Panc1 (cell line): ENCODE measurements at regions not wholly inside any gene's neighbourhood (a gene's known extent, or its start where the extent isn't known, plus 50 kb on each side); places are given as distances from the start of the nearest gene placed in this dataset.

Experiments
- ATAC-seq: fragments of 200-7000 bp; cut with Tn5 transposase; 2 replicates; pipeline ENCODE4 v1.9.1; 2020; ENCODE audit warnings: mild to moderate bottlenecking, moderate library complexity
- BruUV-seq: library from RNA; stranded (reverse); fragments of 400-500 nt; replicated peaks from 2 replicates; lab custom pipeline; 2021; lab: Mats Ljungman, UMichigan
- CTCF ChIA-PET: fragments of 300-600 bp; sonication (Branson Sonifier 250); formaldehyde crosslinking; loops from one replicate; lab custom pipeline; 2022; ENCODE audit warnings: antibody characterized with exemption; lab: Charles Lee
- POLR2A ChIA-PET: fragments of 300-600 bp; sonication (Branson Sonifier 250); formaldehyde crosslinking; loops from one replicate; lab custom pipeline; 2022; ENCODE audit warnings: antibody characterized with exemption; lab: Charles Lee
- DNase-seq: peaks from one replicate; pipeline ENCODE4 v3.0.0-alpha.2; 2010; ENCODE audit warnings: low read depth, low spot score
- H3K27ac ChIP-seq: 2 replicates; pipeline ENCODE4 v1.5.1; 2011; ENCODE audit warnings: mild to moderate bottlenecking, low read length, inconsistent platforms
- H3K27me3 ChIP-seq: fragments of 200-500 bp; sonication (Bioruptor generic); 2 replicates; pipeline ENCODE4 v1.6.0; 2014; ENCODE audit warnings: low read length, inconsistent platforms; ENCODE audit not compliant: control insufficient read depth, insufficient read depth
- H3K36me3 ChIP-seq: fragments of 200-500 bp; sonication (Bioruptor generic); 2 replicates; pipeline ENCODE4 v1.5.1; 2014; ENCODE audit warnings: inconsistent platforms, mild to moderate bottlenecking, low read length, moderate library complexity; ENCODE audit not compliant: control insufficient read depth, insufficient read depth
- H3K4me1 ChIP-seq: 2 replicates; pipeline ENCODE4 v1.5.1; 2011; ENCODE audit warnings: inconsistent platforms, mild to moderate bottlenecking, low read length, moderate library complexity; ENCODE audit not compliant: control insufficient read depth, insufficient read depth
- H3K4me3 ChIP-seq, 2 experiments: 2 replicates each; pipeline ENCODE4 v1.5.1; 2011 to 2012; ENCODE audit warnings: low read depth in 2 of 2, low read length in 2 of 2, mild to moderate bottlenecking in 2 of 2, inconsistent platforms in 1 of 2, moderate library complexity in 1 of 2
- H3K9me3 ChIP-seq: fragments of 200-500 bp; sonication (Bioruptor generic); 2 replicates; pipeline ENCODE4 v1.5.1; 2014; ENCODE audit warnings: low read depth, mild to moderate bottlenecking, inconsistent platforms, low read length, moderate library complexity; ENCODE audit not compliant: control insufficient read depth, insufficient read depth
- POLR2AphosphoS5 ChIP-seq: IDR thresholded peaks from 2 replicates; pipeline ENCODE4 v1.6.1; 2012; ENCODE audit warnings: mild to moderate bottlenecking, low read depth, low read length, moderate library complexity
- SIN3A ChIP-seq: IDR thresholded peaks from 2 replicates; pipeline ENCODE4 v1.6.1; 2012; ENCODE audit warnings: low read depth, mild to moderate bottlenecking, low read length, moderate library complexity, borderline replicate concordance; ENCODE audit not compliant: insufficient read depth
- TCF7L2 ChIP-seq: IDR thresholded peaks from 2 replicates; pipeline ENCODE4 v1.6.1; 2011; ENCODE audit warnings: mild to moderate bottlenecking, low read depth, low read length, inconsistent platforms
- in situ Hi-C: cut with HindIII; loops from 2 replicates; pipeline ENCODE4 v1.10.0; 2016; ENCODE audit warnings: low sequenced_read_pairs, low pct_unique_long_range_greater_than_20kb
- intact Hi-C: fragments of 100-400 bp; cut with micrococcal nuclease; formaldehyde crosslinking; loops from one replicate; pipeline ENCODE4 v1.10.0; 2022; ENCODE audit not compliant: unreplicated experiment
- TF ChIP-seq, protein P1 (sequence below): fragments of 450-650 bp; IDR thresholded peaks from 2 replicates; pipeline ENCODE4 v1.5.1; 2017; ENCODE audit warnings: mild to moderate bottlenecking
- TF ChIP-seq, protein P2 (sequence below), 2 experiments: IDR thresholded peaks; 2 replicates each; pipeline ENCODE4 v1.6.1; 2011 to 2012; ENCODE audit warnings: low read depth in 2 of 2, control low read depth in 1 of 2, low read length in 1 of 2, mild to moderate bottlenecking in 1 of 2, moderate library complexity in 1 of 2; ENCODE audit not compliant: insufficient read depth in 1 of 2

DNA sequence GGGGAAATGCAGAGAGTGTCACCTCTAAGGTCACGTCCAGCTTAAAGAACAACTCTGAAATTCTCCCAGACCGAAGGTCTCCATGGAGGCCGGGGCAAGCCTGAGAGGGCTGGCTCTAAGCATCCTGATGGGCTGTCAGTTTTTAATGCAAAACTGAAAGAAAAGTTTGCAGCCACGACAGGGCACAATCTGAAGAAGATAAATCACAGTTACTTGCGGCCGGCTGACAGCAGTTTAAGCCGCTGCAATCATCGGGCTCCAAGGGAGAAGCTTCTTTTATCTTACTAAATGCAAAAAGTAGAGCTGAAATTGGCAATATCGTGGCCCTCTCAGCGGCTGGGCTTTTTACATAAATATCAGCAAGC, 168.8 kb downstream of the CYLD start:
- CTCF ChIA-PET = no interaction called here
- intact Hi-C loops (no loop called here), in situ Hi-C loops (no loop called here)
- POLR2A ChIA-PET = no interaction called here
- BruUV-seq = no TSS peak
- H3K9me3 ChIP-seq = no peaks in the 10 kb centered on the region
- H3K27me3 ChIP-seq = no peaks in the 10 kb centered on the region; the same call in 1 of the 2 replicates
- no peaks in the 10 kb centered on the region for H3K36me3 ChIP-seq
- H3K4me3 ChIP-seq = no peak overlapping the region
- H3K4me1 ChIP-seq = no peaks in the 10 kb centered on the region
- DNase-seq (no peak), ATAC-seq (no peak)
- no peak for TF ChIP-seq SIN3A
- TF ChIP-seq, protein P1, sequence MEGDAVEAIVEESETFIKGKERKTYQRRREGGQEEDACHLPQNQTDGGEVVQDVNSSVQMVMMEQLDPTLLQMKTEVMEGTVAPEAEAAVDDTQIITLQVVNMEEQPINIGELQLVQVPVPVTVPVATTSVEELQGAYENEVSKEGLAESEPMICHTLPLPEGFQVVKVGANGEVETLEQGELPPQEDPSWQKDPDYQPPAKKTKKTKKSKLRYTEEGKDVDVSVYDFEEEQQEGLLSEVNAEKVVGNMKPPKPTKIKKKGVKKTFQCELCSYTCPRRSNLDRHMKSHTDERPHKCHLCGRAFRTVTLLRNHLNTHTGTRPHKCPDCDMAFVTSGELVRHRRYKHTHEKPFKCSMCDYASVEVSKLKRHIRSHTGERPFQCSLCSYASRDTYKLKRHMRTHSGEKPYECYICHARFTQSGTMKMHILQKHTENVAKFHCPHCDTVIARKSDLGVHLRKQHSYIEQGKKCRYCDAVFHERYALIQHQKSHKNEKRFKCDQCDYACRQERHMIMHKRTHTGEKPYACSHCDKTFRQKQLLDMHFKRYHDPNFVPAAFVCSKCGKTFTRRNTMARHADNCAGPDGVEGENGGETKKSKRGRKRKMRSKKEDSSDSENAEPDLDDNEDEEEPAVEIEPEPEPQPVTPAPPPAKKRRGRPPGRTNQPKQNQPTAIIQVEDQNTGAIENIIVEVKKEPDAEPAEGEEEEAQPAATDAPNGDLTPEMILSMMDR = no peak
- no peak for TF ChIP-seq TCF7L2
- TF ChIP-seq, protein P2, sequence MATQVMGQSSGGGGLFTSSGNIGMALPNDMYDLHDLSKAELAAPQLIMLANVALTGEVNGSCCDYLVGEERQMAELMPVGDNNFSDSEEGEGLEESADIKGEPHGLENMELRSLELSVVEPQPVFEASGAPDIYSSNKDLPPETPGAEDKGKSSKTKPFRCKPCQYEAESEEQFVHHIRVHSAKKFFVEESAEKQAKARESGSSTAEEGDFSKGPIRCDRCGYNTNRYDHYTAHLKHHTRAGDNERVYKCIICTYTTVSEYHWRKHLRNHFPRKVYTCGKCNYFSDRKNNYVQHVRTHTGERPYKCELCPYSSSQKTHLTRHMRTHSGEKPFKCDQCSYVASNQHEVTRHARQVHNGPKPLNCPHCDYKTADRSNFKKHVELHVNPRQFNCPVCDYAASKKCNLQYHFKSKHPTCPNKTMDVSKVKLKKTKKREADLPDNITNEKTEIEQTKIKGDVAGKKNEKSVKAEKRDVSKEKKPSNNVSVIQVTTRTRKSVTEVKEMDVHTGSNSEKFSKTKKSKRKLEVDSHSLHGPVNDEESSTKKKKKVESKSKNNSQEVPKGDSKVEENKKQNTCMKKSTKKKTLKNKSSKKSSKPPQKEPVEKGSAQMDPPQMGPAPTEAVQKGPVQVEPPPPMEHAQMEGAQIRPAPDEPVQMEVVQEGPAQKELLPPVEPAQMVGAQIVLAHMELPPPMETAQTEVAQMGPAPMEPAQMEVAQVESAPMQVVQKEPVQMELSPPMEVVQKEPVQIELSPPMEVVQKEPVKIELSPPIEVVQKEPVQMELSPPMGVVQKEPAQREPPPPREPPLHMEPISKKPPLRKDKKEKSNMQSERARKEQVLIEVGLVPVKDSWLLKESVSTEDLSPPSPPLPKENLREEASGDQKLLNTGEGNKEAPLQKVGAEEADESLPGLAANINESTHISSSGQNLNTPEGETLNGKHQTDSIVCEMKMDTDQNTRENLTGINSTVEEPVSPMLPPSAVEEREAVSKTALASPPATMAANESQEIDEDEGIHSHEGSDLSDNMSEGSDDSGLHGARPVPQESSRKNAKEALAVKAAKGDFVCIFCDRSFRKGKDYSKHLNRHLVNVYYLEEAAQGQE (IDR thresholded peaks at IDR 0.05; ENCODE audit: insufficient read depth in 1 of 2, low read depth in 2 of 2, low read length in 1 of 2) = no peak
- no peak for TF ChIP-seq POLR2AphosphoS5
- H3K27ac ChIP-seq = no peak overlapping the region

DNA sequence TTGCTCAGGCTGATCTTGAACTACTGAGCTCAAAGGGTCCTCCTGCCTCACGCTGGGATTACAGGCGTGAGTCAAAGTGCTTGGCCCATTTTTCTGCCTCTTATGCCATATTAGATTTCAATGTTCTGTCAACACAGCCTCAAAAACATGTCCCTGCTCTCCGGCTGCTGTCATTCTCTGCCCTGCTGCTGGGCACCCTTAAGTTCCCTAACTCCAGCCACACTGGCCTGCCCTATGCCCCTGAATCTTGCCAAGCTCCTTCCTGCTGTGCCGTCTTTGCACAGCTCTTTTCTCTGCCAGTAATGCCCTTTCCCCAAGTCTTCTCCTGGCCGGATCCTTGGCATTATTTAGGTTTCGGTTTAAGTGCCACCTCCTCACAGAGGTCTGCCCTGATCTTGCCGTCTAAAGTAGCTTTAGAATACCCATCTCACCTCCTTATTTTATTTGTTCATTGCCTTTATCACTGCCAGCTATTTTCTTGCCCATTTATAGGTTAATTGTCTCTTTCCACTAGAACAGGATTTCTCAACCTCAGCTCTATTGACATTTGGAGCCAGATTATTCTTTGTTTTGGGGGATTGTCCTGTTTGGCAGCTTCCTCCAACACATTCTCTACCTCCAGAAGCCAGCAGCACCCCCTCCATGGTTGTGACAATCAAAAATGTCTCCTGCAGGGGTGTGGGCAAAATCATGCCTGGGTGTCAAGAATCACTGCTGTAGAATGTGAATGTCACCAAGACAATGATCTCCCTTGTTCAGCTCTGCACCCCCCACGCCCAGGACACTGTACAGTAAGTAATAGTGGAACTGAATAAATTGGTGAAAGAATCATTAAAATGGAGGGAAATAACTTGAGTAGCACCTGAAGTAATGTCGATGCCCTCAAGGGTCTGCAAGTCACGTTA, 168.2 kb downstream of the CYLD start:
- CTCF ChIA-PET = no interaction called here
- TF ChIP-seq TCF7L2 = no peak
- no peak for TF ChIP-seq SIN3A
- TF ChIP-seq, protein P2 (IDR thresholded peaks at IDR 0.05; ENCODE audit: insufficient read depth in 1 of 2, low read depth in 2 of 2, low read length in 1 of 2) = no peak
- TF ChIP-seq, protein P1 = no peak
- TF ChIP-seq POLR2AphosphoS5 = no peak
- ATAC-seq (no peak), DNase-seq (no peak)
- BruUV-seq = no TSS peak
- Histone ChIP-seq H3K9me3 (no peaks in the 10 kb centered on the region), H3K27me3 (no peaks in the 10 kb centered on the region; the same call in 1 of the 2 replicates), H3K4me1 (no peaks in the 10 kb centered on the region), H3K4me3 (no peak overlapping the region), H3K36me3 (no peaks in the 10 kb centered on the region), H3K27ac (no peak overlapping the region)
- POLR2A ChIA-PET = no interaction called here
- in situ Hi-C loops = no loop called here
- intact Hi-C loops = no loop called here
